GM18873 (cell line): ENCODE measurements at regions not wholly inside any gene's neighbourhood (a gene's known extent, or its start where the extent isn't known, plus 50 kb on each side); places are given as distances from the start of the nearest gene placed in this dataset.
"Not testable (repeated sequence)": the region's sequence is repeated elsewhere in the genome, so short reads cannot be mapped to it uniquely, and the experiment has no call there.

Experiments used
- ATAC-seq: cut with Tn5 transposase; IDR thresholded peaks from one replicate; pipeline ENCODE4 v1.9.1; 2021; ENCODE audit warnings: mild to moderate bottlenecking, moderate library complexity, moderate number of reproducible peaks; ENCODE audit not compliant: unreplicated experiment, low FRiP score

DNA sequence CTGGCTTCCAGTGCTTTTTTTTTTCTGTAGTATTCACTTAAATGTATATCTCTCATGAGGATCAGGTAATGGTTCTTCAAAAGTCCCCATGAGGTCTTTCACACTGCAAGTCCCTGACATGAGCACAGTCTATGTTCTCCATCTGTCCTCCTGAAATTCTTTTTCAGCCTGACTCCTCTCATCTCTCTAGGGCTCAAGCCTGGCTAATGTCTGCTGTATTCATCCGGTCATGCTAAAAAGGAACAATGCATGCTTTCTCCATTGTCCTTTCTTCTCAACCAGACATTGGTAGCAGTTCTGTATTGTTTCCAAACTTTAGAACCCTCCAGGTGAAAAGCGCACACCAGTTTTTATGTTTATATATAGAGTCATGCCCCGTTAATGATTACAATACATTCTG, 368.3 kb upstream of the OLFM3 start:
- ATAC-seq: no peak

DNA sequence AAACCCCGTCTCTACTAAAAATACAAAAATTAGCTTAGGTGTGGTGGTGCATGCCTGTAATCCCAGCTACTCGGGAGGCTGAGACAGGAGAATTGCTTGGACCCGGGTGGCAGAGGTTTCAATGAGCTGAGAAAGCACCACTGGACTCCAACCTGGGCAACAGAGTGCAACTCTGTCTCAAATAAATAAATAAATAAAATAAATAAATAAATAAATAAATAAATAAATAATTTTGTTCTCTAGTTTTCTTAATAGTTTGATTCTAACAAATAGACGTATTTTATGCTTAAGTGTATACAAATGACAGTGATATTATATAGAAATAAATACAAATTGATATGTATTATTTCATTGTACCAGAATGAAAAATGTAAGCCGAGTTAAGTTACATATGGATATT, 339.9 kb upstream of the OLFM3 start:
- no peak for ATAC-seq

DNA sequence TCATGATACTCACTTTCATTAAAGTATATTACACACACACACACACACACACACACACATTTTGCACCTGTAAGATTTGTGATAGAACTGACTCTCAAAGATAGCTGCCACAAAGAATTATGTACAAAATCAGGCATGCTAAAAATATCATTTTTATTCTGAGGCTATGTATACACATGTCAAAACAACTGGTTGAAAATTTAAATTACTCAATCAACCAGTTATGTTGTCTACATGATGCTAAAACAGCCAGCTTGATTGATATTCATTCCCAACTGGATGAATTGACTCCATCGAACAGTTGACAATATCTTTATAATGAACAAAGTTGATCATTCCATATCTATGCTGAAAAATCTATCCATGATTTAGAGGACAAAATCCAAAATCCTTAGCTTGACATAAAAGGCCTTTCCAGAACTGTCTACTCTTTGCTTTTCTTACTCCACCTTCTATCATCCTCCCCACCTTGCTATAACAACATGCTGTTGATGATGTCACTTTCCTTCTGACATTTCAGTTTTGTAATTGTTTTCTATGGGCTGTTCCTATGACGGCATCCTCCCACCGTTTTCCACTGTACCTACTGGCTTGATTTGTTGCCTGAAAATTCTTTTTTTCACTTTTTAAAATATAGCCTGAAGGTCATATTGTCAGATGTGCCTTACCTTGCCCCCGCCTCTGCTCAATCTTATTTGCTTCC, 321.5 kb upstream of the OLFM3 start:
- no peak for ATAC-seq

DNA sequence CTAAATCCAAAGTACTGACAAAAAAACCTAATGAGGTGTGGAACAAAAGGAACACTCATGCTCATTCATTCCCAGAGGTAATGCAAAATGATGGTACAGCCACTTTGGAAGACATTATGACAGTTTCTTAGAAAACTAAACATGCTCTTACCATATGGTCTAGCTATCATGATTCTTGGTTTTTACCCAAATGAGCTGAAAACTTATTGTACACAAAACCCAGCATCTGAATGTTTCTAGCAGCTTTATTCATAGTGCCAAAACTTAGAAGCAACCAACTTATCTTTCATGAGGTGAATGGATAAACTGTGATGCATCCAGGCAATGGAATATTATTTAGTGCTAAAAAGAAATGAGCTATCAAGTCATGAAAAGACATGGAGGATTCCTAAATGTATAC, 318.4 kb upstream of the OLFM3 start:
- ATAC-seq: no peak

DNA sequence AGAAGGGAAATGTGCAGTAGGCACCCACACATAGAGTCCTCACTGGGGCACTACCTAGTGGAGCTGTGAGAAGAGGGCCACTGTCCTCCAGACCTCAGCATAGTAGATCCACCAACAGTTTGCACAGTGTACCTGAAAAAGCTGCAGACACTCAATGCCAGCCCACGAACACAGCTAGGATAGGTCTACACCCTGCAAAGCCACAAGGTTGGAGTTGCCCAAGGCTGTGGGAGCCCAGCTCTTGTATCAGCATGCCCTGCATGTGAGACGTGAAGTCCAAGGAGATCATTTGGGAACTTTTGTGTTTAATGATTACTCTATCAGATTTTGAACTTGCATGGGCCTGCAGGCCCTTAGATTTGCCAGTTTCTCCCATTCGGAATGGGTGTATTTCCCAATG, 299.4 kb upstream of the OLFM3 start:
- no peak for ATAC-seq

DNA sequence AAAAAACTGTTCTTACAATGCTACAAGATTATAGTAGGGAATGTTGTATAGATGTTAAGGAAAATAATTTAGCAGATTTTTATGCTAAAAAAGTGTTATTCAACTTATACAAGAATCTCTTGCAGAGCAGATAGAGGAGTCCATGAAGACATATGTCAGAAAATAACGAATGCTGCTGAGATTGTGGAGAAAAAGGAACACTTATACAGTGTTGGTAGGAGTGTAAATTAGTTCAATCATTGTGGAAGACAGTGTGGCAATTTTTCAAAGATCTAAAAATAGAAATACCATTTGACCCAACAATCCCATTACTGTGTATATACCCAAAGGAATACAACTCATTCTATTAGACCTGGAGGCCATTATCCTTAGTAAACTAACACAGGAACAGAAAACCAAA, 286.2 kb upstream of the OLFM3 start:
- no peak for ATAC-seq

DNA sequence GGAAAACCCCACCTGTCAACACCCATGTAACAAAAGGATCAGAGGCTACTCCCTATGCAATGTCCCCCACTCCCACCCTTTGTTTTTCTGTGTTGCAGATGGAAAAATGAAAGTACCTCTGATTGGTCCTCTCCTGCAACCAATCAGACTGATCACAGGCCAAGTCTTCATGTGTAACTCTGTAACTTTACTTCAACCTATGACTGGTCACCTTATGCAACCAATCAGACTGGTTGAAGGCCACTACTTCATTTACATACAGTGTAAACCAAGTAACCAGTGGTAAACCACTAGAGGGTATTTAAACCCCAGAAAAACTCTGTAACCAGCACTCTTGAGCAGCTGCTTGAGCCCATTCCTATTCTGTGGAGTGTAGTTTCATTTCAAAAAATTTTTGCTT, 266.3 kb upstream of the OLFM3 start:
- ATAC-seq: no peak

DNA sequence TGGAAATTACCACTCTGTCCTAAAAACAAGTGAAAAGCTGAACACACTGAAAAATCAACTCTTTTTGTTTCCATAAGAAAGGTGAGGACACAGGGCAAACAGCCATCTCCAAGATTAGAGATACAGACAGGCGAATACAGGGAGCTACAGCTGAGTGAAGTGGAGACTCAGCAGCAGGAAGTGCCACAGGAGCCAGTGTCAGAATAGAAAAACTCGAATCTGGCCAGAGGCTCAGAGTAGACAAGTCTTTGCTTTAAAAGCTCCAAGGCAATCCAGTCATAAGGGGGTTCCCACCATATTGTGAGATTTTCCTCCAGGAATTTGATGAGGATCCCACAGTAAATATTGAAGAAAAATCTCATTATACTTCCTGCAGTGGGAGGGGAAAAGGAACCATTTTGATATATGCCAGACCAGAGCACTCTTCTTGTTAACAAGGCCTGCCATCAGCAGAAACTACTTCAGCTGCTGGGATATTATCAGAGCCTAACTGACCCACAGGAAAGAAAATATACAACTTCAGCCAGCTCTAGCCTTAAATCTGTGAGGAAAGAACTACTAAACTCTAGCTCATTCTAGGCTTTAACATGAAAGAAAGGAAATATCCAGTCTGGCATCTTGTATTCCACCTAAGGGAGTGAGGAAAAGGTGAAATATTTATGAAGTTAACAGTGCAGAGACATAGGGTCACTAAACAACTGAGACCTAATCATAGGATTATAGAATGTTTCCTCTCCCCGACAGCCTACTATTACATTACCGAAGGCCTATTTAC, 256.2 kb upstream of the OLFM3 start:
- no peak for ATAC-seq

DNA sequence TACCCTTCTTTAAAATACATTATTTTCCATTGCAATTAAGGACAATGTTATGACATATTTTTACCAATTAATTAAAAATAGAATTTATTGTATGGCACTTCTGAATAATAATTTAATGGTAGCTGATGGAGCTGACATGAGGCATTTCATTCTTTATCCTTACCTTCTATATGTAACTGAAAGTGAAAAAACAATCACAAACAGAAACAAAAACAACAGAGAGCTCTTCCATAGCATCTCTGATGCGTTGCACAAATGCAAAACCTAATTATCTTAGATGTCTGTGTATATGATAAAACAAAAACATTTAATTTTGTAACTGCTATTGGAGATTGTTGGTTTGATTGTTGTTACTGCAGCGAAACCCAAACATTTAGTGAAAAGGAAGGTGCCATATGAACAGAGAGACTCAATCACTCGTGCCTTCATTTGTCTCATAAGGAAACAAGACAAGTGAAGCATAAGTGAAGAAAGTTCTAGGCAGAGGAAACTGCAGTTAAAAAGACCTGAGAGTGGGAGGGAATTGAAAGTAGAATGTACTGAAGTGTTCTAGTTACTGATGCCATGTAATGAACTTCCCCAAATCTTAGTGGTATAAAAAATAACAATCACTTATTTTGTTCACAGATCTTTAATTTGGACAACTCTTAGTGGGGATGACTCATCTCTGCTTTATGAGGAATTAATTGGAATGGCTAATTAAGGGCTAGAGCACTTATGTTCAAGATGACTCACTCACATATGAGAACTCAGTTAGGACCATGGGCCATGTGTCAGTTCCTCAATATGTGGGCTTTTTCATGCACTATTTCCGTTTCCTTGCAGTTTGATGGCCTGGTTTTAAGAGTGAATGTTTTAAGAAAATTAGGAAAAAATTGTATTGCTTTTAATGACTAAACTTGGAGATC, 245.0 kb upstream of the OLFM3 start:
- no peak for ATAC-seq

DNA sequence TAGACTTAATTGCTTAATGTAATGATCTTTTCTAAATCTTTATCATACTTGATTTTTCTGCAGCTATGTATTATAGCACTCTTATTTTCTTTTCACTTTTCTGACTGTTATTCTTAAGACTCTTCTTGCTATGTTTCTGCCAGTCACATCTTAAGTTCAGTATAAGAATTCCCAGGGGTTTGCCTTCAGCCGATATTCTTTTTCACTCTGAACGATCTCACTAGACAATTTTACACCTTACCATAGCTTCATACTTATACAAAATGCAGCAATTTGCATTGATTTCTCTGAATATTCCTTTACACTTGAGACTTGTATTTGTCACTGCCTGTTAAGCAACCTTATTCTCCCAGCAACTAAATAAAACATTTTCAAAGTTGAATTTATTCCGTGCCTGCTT, 242.5 kb upstream of the OLFM3 start:
- ATAC-seq: no peak

DNA sequence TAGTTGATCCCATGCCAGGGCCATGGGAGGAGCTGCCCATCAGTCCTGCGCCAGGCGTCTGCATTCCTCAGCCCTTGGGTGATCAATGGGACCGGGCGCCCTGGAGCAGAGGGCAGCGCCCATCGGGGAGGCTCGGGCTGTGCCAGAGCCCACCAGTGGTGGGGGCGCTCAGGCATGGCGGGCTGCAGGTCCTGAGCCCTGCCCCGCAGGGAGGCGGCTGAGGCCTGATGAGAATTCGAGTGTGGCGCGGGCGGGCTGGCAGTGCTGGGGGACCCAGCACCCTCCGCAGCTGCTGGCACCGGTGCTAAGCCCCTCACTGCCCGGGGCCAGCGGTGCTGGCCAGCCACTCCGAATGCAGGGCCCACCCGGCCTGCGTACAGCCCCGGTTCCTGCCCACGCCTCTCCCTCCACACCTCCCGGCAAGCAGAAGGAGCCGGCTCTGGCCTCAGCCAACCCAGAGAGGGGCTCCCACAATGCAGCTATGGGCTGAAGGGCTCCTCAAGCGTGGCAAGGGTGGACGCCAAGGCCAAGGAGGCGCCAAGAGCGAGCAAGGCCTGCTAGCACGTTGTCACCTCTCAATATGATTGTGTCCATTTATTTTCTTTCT, 238.1 kb upstream of the OLFM3 start:
- no peak for ATAC-seq

DNA sequence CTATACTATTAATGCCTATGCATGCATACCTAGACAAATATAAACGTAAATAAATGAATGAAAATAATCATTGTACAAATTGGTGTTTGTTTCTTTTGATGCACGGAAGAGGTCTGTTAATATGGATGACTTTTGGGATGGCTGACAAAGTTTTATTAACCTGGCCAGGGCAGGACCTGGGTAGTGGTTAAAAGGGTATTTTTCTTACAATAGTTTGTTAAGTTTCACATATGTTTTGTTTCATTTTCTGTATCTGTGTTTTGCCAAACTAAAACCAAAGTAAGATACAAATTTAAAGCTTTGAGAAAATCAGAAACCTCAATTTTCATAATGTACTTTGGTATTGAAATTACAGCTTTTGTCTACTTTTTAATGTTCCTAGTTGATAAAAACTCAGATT, 222.7 kb upstream of the OLFM3 start:
- no peak for ATAC-seq

DNA sequence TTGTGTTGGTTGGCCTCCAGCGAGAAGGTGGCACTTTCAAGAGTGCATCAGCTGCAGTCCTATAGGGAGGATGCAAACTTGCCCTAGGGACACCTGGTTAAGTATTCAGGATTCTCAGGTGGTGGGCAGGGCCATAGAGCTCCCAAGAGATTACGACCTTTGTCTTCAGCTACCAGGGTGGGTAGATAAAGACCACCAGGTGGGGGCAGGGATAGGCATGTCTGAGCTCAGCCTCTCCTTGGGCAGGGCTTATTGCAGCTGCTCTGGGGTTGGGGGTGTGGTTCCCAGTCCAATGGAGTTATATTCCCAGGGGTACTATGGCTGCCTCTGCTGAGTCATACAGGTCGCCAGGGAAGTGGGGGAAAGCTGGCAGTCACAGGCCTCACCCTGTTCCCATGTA, 214.2 kb upstream of the OLFM3 start:
- not testable (repeated sequence) for ATAC-seq

DNA sequence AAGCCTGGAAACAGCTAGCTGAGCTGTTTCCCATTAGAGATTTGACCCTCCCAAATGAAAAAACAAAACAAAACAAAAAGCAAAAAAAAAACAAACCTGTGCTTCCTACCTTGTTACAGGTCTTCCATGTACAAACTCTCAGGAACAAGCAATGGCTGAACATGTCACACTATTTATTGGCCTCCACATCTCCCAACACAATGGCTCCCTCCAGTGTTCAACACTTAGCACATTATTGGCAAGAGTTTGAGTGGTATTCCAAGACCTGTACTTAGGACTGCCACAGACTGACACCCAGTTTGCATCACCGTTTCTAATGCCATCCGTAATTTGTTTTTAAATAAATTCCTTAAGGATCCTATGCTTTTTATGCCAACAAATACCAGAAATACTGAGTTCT, 195.0 kb upstream of the OLFM3 start:
- ATAC-seq: no peak

DNA sequence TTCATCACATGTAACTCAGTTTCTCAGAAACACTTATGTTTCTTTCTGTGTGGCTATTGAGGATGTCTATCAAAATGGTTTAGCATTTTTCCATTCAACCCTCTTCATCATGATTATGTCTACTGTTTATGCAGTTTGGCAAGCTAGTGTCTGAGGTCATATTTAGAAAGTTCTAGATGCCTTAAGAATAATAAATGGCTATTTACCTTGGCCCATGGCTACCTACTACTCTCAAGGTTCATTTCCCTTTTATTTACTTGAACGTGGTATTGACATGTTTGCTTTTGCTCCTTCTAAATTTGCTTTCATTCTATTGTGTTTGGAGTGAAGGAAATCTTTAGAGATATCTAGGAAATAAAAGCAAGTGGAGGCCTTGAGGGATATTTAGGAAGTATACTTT, 193.7 kb upstream of the OLFM3 start:
- no peak for ATAC-seq

DNA sequence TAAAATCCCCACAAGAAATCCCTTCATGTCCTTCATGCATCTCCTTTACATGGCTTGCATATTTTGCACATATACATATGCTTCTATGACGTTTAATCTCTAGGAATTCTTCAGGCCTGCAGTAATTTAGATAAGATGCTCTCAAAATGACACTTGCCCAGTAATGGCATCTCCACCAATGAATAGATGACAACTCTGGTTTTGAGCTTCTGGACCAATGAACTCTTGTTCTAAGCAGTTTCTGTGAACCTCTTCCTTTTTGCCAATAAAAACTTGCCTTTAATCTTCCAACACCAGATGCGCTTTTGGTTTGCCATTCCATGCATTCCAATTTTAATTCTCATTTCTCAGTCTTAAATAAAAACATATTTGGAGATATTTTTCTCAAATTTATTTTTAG, 189.8 kb upstream of the OLFM3 start:
- ATAC-seq: no peak

DNA sequence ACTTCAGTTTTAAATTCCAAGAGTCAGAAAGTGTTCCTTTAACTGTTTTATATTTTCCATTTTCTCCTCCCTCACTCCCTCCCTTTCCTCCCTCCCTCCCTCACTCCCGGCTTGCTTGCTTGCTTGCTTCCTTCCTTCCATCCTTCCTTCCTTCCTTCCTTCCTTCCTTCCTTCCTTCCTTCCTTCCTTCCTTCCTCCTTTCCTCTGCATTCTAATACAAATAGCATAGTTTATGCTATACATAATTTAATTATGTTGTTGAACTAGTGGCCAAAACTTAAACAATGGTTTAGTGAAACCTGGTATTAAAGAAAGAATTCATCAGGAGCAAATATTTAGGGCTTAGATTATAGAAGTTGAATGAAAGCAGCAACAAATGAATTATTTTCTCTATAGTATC, 188.5 kb upstream of the OLFM3 start:
- no peak for ATAC-seq

DNA sequence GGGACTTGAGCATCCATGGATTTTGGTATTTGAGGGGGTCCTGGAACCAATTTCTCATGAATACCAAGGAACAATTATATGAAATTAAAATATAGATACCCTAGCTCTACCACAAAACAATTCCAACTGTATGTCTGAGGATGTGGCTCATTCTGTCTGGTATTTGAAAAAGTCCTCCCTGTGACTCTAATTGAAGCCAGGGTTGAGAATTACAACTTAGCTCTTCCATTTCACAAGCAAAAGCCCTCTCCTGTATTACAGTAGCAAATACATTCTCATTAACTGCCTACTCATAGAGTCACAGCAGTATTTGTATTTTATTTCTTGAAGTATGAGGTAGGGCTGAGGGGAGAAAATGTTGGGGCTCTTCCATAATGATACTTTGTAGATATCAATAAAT, 187.8 kb upstream of the OLFM3 start:
- ATAC-seq: no peak

DNA sequence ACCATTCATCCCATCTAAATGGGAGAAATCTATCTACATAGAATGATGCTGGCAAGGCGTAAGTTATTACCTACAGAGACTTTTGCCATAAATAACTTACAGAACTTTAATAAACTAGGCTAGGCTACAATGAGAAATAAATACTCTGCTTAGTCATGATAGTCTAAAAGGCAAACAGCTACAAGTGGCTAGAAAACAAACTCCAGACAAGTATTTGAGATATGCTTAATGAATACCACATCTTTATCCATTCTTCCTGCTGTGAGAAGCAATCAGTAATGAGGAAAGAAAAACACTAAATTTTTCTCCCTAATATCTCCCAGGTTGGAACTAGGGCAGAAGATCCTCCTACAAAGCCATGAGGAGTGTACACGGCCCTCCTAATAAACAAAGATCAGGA, 187.0 kb upstream of the OLFM3 start:
- ATAC-seq: no peak

DNA sequence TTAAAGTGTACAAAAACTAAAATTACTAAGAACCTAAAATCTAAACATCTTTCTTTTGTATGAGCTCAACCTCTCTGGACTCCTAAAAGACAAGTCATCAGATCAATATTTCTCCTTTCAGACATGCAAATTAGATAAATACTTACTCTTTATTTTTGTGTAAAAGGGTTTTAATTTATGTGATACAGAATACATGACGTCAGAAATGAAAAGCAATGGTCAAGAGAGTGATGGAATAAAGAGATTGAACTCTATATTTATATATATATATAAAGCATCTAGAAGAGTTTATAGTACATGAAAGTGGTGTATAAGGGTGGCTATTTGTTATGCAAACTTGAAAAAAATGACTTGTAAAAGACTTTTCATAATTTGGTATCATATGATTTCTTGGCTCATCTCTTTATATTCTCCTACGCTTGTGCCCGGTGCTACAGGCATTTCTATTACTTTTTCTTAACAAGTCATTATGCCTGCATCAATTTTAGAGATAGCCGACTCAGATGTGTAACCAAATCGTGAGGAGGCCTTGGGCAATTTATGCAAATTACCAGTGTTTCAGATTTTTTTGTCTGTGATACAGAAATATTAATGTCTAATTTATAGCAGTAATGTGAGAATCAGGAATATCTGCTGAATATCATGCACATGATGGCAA, 186.0 kb upstream of the OLFM3 start:
- no peak for ATAC-seq
